Right renal cortex interstitium (tissue), 3 donors: ENCODE measurements at regions not wholly inside any gene's neighbourhood (a gene's known extent, or its start where the extent isn't known, plus 50 kb on each side); places are given as distances from the start of the nearest gene placed in this dataset.
"Not testable (repeated sequence)": the region's sequence is repeated elsewhere in the genome, so short reads cannot be mapped to it uniquely, and the experiment has no call there.

Experiments used
- DNase-seq, 3 donors: peaks; one replicate each; pipeline ENCODE4 v3.0.0-alpha.2; 2013; ENCODE audit warnings: low read depth in 3 of 3, low spot score in 2 of 3

DNA sequence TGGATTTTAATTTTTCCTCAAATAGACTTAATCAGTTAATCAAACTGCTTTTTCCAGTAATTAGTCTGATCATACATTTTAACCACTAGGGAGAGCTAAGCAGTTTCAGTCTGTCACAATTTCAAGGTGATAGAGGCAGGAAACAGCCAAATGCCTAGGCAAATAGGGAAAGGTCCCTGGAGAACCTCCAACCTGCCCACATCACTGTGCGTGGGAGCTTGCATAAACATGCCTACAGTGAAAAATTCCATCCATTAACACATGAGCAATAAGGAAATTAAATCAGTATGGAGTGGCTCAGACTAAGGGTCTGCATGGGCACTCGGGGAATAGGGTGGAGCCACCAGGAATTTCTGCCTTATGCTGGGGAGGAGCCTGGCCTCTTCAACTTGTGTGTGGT is 74.6 kb downstream of the AASDHPPT start:
- DNase-seq = no peak

- no peak for DNase-seq
These were observed 75.4 kb downstream of the AASDHPPT start for GRCh38 chr11:106152824-106153223.

GRCh38 chr11:106156290-106156937 is 79.0 kb downstream of the AASDHPPT start:
- DNase-seq = peak; percentile 52 to 72 (median 56)

- DNase-seq = no peak
These were observed 80.9 kb downstream of the AASDHPPT start for GRCh38 chr11:106158406-106158805.

- no peak for DNase-seq
These were observed 82.4 kb downstream of the AASDHPPT start for GRCh38 chr11:106159836-106160235.

DNA sequence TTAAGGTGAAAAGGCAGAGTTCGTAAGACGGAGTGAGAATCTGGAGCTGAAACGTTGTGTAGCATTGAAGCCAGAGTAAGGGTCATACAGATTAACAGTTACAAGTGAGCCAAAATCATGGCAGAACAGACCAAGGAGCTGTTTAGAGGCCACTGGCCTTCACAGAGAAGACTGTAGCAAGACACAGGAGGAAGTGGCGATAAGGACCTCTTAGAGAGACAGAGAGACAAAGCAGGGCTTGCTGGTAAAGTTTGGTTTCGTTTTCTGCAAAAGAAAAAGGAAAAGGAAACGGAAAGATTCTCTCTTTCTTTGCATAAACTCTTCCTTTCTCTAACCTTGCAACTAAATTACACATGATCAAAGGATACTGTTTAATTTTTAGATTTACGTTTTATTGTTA is 83.0 kb downstream of the AASDHPPT start:
- DNase-seq = no peak

GRCh38 chr11:106161775-106162634 is 84.5 kb downstream of the AASDHPPT start:
- no peak for DNase-seq

DNA sequence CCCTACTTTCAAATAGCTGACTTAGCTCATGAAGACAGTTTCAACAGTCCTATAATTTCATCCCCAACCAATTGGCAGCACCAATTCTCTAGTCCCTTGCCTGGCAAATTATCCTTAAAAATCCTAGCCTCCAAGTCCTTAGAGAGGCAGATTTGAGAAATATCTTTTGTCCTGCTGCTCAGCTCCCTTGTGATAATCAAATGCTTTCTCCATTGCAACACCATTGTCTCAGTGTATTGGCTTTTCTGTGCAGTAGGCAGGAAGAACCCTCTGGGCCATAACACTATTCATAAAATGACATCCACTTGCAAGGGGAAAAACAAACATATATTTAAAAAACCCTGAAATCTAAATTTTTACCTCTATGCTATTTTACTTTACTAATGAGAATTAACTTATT is 89.6 kb downstream of the AASDHPPT start:
- DNase-seq = no peak

DNA sequence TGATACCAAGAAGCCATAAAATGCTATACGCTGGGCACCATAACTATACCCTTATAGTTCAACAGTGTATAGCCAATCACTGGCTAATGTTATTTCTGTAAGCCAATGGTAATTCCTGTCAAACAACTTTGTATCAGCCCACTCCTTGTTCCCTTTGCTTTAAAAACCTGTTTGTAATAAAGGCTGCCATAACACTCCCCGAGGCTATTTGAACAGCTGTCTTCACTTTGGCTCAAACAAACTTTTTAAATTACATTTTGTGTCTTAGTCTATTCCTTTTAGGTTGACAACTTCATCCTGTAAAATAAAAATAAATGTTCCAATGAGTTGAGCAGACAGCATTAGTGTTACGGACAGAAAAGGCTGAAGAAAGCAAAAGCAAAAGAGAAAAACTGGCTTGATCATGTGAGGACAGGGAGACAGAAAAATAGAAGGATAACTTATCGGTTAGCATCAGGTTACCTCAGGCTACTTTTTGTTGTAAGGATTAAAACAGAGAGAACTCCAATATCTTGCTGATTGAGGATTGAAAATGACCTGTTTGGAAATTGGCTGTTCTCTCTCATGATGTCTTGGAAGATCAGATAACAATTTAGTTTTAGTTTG is 95.0 kb downstream of the AASDHPPT start:
- DNase-seq = no peak

DNA sequence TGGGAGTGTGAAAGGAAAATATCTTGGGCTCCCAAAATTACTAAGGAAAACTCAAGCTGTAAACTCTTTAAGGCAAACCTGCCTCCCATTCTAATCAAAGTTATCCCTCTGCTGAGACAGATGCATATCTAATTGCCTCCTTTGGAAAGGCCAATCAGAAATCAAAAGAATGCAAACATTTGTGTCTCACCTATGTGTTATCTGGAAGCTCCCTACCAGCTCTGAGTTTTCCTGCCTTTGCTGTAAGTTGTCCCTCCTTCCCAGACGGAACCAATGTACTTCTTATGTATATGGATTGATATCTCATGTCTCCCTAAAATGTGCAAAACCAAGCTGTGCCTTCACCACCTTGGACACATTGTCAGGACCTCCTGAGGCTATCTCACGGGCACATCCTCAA is 95.8 kb downstream of the AASDHPPT start:
- DNase-seq = no peak

- DNase-seq = not testable (repeated sequence)
These were observed 96.5 kb downstream of the AASDHPPT start for GRCh38 chr11:106174003-106174402.

GRCh38 chr11:106176817-106177216 is 99.4 kb downstream of the AASDHPPT start:
- DNase-seq = no peak

DNA sequence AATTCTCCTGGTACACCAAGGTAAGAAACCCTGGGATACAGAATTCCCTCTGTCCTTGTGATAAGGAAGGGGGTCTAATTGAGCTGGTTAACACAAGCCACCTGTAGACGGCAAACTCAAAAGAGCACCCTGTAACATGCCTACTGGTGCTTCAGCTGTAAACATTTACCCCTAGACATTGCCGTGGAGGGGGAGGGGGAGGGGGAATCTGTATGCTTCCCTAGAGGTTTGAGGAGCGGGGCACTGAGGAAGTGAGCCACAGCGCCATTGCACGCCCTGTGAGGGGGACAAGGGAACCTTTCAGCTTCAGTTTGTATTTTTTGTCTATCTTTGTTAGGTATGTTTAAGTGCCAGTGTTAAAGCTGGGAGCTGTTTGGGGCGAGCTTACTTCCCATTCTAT is 99.8 kb downstream of the AASDHPPT start:
- no peak for DNase-seq

GRCh38 chr11:106178361-106178760 is 100.9 kb downstream of the AASDHPPT start:
- no peak for DNase-seq

DNA sequence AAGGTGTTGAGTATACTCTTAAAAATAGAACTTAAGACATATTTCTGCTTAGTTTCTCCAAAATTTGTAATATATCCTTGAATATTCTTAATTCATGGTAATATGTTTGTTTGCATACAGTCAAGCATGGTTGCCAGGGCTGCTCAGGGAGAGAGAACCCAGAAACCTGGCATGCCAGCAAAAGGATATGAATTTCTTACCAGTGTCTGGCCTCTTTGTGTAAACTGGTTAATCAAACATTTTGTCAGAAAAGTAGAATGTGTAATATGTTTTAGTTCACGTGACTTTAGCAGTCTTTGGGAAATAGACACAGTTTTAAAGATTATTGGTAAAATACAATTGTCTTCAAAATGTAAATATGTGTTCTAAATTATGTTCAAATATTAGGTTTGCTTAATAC is 101.6 kb downstream of the AASDHPPT start:
- no peak for DNase-seq

GRCh38 chr11:106186630-106187029 is 109.2 kb downstream of the AASDHPPT start:
- DNase-seq = no peak

GRCh38 chr11:106187860-106188456 is 110.5 kb downstream of the AASDHPPT start:
- no peak for DNase-seq

DNA sequence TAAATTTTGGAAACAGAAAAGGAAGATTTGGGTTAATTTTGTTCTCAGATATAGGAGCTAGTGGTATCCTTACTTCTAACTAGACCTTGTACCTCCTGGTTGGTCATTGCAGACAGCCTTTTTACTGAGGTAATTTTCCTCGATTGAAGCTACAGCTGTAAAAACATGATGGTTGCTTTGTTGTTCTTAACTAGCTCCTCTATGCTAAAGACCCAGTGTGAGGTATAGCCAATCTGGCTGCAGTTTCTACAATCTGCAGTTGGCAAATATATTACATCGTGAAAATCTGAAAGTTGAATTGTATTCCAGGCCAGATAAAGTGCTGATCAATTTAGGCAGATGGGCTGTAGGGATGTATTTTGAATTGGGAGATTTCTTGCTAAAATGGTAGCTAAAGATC is 116.5 kb downstream of the AASDHPPT start:
- no peak for DNase-seq

GRCh38 chr11:106197438-106197837 is 120.0 kb downstream of the AASDHPPT start:
- DNase-seq = no peak

GRCh38 chr11:106202935-106203620 is 125.6 kb downstream of the AASDHPPT start:
- DNase-seq = no peak

DNA sequence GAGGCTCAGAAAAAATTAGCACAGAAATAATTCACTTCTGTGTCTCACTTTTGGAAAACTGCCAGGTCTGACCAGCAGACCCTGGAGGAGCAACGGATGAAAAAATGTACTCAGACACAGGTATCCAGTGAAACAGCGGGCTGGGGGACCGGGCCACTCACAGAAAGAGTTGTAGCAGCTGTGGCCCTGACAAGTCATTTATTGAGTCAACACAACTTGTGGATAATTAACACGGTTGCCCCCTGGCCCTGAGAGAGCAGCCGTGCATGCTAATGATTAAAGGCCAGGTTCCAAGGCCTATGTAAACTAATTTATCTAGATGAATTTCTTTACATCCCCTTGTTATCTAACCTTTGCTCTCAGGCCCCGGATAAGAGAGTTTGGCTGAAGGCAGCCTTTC is 131.3 kb downstream of the AASDHPPT start:
- DNase-seq = peak in 2 of 3 donors; percentile 32 to 51
